Adrenal gland (tissue), 5 donors: ENCODE measurements at regions not wholly inside any gene's neighbourhood (a gene's known extent, or its start where the extent isn't known, plus 50 kb on each side); places are given as distances from the start of the nearest gene placed in this dataset.
"Not testable (repeated sequence)": the region's sequence is repeated elsewhere in the genome, so short reads cannot be mapped to it uniquely, and the experiment has no call there.

Experiments
- POLR2A ChIP-seq, 2 donors: fragments of 450-650 bp; IDR thresholded peaks; one replicate each; pipeline ENCODE4 v1.6.1; 2017; ENCODE audit warnings: antibody characterized with exemption in 2 of 2, mild to moderate bottlenecking in 2 of 2, moderate library complexity in 1 of 2
- TF ChIP-seq, protein P1 (sequence below), 6 experiments: fragments of 450-650 bp in 4 of 6; fragments of 200-600 bp in 2 of 6; sonication (generic) in 1 of 6; IDR thresholded peaks; 1 replicate in 5 of 6; 2 replicates in 1 of 6; pipeline versions ENCODE4 v1.5.1 to v1.8.0; 2016 to 2021; ENCODE audit warnings: antibody characterized with exemption in 6 of 6, mild to moderate bottlenecking in 2 of 6, moderate library complexity in 1 of 6
- donor health status: DM: no; HTN: no; CAD: no.

DNA sequence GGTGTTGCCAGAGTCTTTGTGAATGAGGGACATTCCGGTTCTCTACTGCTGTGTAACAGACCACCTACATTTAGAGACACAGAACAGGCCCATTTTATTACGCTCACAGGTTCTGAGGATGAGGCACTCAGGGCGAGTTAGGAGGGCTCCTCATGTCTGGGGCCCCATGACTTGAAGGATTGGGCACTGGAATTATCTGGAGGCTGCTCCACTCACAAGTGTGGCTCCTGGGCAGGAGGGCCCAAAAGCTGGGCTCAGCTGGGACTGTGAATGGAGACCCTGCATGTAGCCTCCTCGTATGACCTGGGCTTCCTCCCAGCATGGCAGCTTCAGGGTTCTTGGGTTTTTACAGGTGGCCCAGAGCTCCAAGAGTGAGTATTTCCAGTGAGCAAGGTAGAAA is 52.9 kb upstream of the MSMB start:
- TF ChIP-seq, protein P1, sequence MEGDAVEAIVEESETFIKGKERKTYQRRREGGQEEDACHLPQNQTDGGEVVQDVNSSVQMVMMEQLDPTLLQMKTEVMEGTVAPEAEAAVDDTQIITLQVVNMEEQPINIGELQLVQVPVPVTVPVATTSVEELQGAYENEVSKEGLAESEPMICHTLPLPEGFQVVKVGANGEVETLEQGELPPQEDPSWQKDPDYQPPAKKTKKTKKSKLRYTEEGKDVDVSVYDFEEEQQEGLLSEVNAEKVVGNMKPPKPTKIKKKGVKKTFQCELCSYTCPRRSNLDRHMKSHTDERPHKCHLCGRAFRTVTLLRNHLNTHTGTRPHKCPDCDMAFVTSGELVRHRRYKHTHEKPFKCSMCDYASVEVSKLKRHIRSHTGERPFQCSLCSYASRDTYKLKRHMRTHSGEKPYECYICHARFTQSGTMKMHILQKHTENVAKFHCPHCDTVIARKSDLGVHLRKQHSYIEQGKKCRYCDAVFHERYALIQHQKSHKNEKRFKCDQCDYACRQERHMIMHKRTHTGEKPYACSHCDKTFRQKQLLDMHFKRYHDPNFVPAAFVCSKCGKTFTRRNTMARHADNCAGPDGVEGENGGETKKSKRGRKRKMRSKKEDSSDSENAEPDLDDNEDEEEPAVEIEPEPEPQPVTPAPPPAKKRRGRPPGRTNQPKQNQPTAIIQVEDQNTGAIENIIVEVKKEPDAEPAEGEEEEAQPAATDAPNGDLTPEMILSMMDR (IDR thresholded peaks at IDR 0.05), result not testable (repeated sequence)
- not testable (repeated sequence) for TF ChIP-seq POLR2A (IDR thresholded peaks at IDR 0.05)
